MCF 10A (cell line): ENCODE measurements at regions not wholly inside any gene's neighbourhood (a gene's known extent, or its start where the extent isn't known, plus 50 kb on each side); places are given as distances from the start of the nearest gene placed in this dataset.

Experiments
- BruUV-seq: library from RNA; stranded (reverse); fragments of 400-500 nt; replicated peaks from 2 replicates; lab custom pipeline; 2021; lab: Mats Ljungman, UMichigan
- CTCF ChIA-PET: fragments of 300-600 bp; sonication (Branson Sonifier 250); formaldehyde crosslinking; extraction: SDS; loops from one replicate; lab custom pipeline; 2021; ENCODE audit warnings: antibody characterized with exemption, inconsistent platforms; lab: Yijun Ruan, JAX
- POLR2A ChIA-PET: fragments of 300-600, 350-650 bp; sonication (Branson Sonifier 250); formaldehyde crosslinking; extraction: SDS; loops from one replicate; lab custom pipeline; 2020; ENCODE audit warnings: antibody characterized with exemption, inconsistent platforms; lab: Yijun Ruan, JAX
- DNase-seq: peaks from one replicate; pipeline ENCODE4 v3.0.0-alpha.2; 2018; ENCODE audit not compliant: unreplicated experiment
- H3K27ac Mint-ChIP-seq: one replicate; pipeline ENCODE4 v1.8.0; 2022; ENCODE audit warnings: mild to moderate bottlenecking, low read depth, mixed read lengths; ENCODE audit not compliant: unreplicated experiment
- H3K27me3 Mint-ChIP-seq: one replicate; pipeline ENCODE4 v1.8.0; 2022; ENCODE audit warnings: mixed read lengths; ENCODE audit not compliant: insufficient read depth, unreplicated experiment
- H3K36me3 Mint-ChIP-seq: one replicate; pipeline ENCODE4 v1.8.0; 2022; ENCODE audit warnings: mild to moderate bottlenecking, moderate library complexity, mixed read lengths; ENCODE audit not compliant: insufficient read depth, unreplicated experiment
- H3K4me1 Mint-ChIP-seq: one replicate; pipeline ENCODE4 v1.8.0; 2022; ENCODE audit warnings: mixed read lengths; ENCODE audit not compliant: insufficient read depth, unreplicated experiment
- H3K4me3 Mint-ChIP-seq: one replicate; pipeline ENCODE4 v1.8.0; 2022; ENCODE audit warnings: mild to moderate bottlenecking, moderate library complexity, mixed read lengths; ENCODE audit not compliant: unreplicated experiment
- H3K9me3 Mint-ChIP-seq: one replicate; pipeline ENCODE4 v1.8.0; 2022; ENCODE audit warnings: mixed read lengths; ENCODE audit not compliant: unreplicated experiment
- intact Hi-C: fragments of 100-400 bp; cut with micrococcal nuclease; formaldehyde crosslinking; loops from 2 replicates; pipeline ENCODE4 v1.14.1; 2022
- TF ChIP-seq, protein P1 (sequence below): fragments of 200-600 bp; IDR thresholded peaks from one replicate; pipeline ENCODE4 v1.8.0; 2022; ENCODE audit warnings: antibody characterized with exemption, mild to moderate bottlenecking; ENCODE audit not compliant: unreplicated experiment

DNA sequence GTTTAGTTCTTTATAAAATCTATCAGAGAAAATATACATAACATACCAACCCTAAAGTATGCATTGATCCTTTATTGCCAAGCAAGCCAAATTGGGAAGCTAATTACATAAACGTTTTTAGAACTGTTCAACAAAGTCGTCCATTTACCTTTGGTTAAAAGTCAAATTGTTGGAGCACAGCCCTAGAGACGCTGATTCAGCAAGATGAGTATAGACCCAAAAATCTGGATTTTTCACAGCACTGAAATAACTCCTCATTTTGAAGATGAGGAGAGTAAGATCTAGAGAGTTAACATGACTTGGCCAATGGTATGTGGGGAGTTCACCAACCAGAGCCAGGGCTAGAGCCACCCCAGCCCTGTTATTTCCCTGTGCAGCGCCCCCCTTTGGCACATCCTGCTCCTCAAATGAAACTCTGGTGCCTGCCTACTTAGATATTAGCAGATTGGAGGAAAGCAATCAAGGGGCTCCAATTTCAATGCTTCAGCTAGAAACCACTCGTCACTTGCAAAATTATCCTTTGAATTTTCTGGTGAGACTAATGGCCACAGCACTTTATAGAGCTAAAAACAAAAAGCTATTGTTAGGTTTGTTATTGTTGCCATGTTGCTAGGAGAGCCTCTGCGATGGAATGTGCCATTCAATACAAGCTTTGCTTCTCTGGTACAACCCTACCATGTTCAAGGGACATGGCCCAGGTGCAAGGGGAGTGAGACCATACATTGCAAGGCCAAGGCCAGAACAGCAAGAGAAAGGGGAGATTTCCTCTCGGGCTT is 132.6 kb upstream of the ZEB1 start:
- Mint-ChIP-seq H3K4me1 (no peaks in the 10 kb centered on the region), H3K27me3 (no peaks in the 10 kb centered on the region), H3K9me3 (no peaks in the 10 kb centered on the region), H3K27ac (no peak overlapping the region), H3K4me3 (no peak overlapping the region), H3K36me3 (no peaks in the 10 kb centered on the region)
- CTCF ChIA-PET = no interaction called here
- TF ChIP-seq, protein P1, sequence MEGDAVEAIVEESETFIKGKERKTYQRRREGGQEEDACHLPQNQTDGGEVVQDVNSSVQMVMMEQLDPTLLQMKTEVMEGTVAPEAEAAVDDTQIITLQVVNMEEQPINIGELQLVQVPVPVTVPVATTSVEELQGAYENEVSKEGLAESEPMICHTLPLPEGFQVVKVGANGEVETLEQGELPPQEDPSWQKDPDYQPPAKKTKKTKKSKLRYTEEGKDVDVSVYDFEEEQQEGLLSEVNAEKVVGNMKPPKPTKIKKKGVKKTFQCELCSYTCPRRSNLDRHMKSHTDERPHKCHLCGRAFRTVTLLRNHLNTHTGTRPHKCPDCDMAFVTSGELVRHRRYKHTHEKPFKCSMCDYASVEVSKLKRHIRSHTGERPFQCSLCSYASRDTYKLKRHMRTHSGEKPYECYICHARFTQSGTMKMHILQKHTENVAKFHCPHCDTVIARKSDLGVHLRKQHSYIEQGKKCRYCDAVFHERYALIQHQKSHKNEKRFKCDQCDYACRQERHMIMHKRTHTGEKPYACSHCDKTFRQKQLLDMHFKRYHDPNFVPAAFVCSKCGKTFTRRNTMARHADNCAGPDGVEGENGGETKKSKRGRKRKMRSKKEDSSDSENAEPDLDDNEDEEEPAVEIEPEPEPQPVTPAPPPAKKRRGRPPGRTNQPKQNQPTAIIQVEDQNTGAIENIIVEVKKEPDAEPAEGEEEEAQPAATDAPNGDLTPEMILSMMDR = no peak
- POLR2A ChIA-PET = no interaction called here
- intact Hi-C loops = no loop called here
- DNase-seq = no peak
- no TSS peak for BruUV-seq

DNA sequence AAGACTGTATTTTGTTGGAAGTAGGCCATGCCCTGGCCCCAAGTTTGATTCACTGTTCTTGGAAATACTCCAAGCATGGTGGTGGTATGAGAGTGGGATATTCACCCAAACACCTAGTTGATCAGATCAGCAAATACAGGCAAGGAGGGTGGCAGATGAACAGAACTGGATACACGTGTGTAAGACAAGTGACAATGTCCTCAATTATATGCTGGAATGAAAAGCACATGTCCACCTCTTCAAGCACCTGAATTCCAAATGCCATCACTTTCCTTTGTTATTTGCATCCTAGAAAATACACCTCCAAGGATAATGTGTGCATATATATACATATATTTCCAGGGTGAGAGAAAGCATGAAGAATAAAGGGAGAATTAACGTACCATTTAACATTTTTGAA is 131.8 kb upstream of the ZEB1 start:
- no TSS peak for BruUV-seq
- Mint-ChIP-seq H3K27ac (no peak overlapping the region), H3K36me3 (no peaks in the 10 kb centered on the region), H3K27me3 (no peaks in the 10 kb centered on the region), H3K4me3 (no peak overlapping the region), H3K4me1 (no peaks in the 10 kb centered on the region), H3K9me3 (no peaks in the 10 kb centered on the region)
- POLR2A ChIA-PET = no interaction called here
- CTCF ChIA-PET = no interaction called here
- no peak for DNase-seq
- TF ChIP-seq, protein P1 = no peak
- intact Hi-C loops = no loop called here

DNA sequence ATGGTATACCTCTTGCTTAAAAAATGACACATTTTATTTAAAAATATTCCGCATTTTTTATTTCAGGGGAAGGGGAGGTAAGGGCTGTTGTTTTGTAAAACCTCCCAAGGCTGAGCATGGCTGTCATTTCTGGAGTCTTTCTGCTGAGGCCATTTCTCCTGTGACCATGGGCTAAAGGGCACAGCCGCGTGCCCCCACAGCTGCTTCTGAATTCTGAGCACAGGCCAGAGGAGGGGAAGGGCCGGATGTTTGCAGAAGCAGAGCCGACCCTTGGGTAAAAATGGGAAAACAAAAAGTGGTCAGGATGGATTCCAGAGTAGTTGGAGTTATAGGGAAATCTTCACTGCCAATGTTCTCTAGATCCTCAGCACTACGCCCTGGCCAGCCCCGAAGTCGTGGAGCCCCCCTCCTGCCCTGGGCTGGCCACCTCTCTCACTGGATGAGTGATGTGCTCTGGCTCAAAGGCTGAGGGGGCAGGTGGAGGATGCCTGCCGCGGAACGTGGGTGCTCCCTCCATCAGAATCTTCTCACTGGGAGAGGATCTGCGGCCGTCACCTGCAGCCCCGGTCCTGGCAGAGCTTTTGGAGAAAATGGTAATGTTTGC is 131.3 kb upstream of the ZEB1 start:
- BruUV-seq = no TSS peak
- ChIA-PET CTCF (no interaction called here), POLR2A (no interaction called here)
- Mint-ChIP-seq H3K36me3 (no peaks in the 10 kb centered on the region), H3K4me3 (no peak overlapping the region), H3K27ac (no peak overlapping the region), H3K27me3 (no peaks in the 10 kb centered on the region), H3K4me1 (peaks cover 3% of the 10 kb centered on the region), H3K9me3 (no peaks in the 10 kb centered on the region)
- intact Hi-C loops = no loop called here
- no peak for DNase-seq
- TF ChIP-seq, protein P1 = no peak

DNA sequence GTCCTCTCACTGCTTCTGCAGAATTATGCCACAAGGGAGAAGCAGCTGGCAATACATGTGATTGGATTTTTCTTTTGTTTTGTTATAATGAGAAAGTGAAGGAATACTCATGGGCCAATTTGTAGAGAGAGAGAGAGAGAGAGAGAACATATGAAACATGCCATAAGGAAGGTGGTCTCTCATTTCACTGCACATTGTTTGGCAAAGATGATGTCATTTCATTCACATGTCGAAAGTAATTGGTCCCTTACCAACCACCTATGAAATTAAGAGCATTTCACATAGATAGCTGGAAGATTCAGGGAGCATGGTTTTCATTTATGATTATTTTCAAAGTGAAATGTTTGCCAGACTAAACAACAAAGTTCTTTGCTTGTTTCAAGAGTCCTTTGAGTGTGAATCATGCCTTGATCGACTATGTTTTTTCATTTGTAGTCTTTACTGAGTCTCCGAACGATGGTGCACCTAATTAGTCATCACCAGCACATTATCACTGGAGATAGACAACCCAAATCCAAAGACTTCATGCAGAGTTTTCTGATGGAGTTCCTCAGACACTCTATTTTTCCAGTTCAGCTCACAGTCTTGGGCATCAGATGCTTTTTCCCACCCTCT is 130.1 kb upstream of the ZEB1 start:
- H3K4me1 Mint-ChIP-seq = peaks cover 5% of the 10 kb centered on the region
- H3K27me3 Mint-ChIP-seq = no peaks in the 10 kb centered on the region
- no peaks in the 10 kb centered on the region for H3K36me3 Mint-ChIP-seq
- CTCF ChIA-PET = no interaction called here
- H3K4me3 Mint-ChIP-seq = no peak overlapping the region
- H3K9me3 Mint-ChIP-seq = no peaks in the 10 kb centered on the region
- no TSS peak for BruUV-seq
- intact Hi-C loops = no loop called here
- TF ChIP-seq, protein P1 = no peak
- H3K27ac Mint-ChIP-seq = no peak overlapping the region
- no peak for DNase-seq
- POLR2A ChIA-PET = no interaction called here
